ENCODE measurements at regions not wholly inside any gene's neighbourhood (a gene's known extent, or its start where the extent isn't known, plus 50 kb on each side); places are given as distances from the start of the nearest gene placed in this dataset.

- no peak for DNase-seq
These were observed 177.7 kb upstream of the MCTP2 start for GRCh38 chr15:94053626-94054025.

DNA sequence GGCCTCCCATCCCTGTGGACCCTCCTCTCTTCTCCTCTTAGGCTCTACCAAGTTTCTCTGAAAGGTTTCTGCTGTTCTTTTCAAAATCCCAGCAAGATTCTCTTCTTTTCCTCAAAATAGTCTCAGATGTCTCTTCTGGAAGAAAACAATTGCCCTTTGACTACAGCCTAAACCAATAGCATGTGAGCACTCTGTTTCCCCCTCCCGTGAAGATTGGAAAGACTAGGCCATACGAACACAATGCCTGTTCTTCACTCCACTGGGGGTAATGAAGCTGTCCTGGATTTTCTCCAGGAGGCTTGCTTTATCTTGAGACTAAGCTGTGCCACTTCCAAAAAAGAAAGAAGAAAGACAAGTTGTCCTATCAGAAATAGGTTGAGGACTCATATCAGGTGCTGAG is 178.7 kb upstream of the MCTP2 start:
- DNase-seq, result no peak

DNA sequence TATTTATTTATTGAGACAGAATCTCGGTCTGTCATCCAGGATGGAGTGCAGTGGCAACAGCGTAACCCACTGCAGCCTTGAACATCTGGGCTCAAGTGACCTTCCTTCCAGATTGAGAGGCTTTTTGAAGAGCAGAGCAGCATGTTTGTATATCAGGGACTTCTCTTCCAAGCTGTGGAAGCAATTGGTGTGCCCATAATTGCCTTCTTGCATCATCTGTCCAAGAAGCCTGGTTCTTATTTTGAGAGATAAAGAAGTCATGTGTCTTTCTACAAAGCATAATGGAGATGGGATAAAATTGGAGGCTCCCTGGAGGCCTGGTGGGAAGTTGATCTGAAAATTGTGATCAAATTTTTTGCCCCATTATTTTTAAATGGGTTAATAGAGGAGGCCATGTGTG is 183.8 kb upstream of the MCTP2 start:
- DNase-seq, result no peak

DNA sequence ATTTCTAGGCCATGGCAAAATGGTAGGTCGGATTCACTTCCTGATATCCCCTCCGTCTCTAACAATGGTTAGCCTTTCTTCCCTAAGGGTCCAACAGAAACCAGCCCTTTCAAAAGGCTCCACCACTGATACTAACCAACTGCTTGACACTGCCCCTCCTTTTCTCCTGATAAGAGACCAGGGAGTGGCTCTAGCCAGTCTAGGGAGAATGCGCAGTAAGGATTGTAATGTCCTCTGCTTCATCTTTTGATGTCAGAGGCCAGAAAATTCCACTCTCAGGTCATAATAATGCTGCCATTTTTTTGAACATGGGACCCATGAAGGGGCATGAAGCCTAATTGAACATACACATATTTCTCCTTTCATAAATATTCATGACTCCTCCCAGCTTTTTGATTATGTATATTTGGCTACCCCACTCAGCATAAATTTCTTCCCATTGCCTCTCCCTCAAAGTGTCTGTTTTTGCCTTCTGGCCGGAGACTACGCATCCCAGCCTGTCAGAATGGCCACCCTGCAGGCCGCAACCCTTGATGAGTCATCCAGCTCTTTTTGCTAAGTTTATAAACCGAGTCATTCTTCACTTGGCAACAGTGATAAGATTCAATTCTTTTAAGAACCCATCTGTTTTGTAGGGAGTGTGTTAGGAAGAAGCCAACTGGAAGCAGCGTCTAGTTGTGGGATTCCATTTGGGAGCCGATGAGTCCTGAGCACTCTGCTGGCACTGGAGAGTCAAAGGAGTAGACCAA is 189.0 kb upstream of the MCTP2 start:
- no peak for DNase-seq

- DNase-seq, result no peak
These were observed 189.6 kb upstream of the MCTP2 start for GRCh38 chr15:94041746-94042145.

DNA sequence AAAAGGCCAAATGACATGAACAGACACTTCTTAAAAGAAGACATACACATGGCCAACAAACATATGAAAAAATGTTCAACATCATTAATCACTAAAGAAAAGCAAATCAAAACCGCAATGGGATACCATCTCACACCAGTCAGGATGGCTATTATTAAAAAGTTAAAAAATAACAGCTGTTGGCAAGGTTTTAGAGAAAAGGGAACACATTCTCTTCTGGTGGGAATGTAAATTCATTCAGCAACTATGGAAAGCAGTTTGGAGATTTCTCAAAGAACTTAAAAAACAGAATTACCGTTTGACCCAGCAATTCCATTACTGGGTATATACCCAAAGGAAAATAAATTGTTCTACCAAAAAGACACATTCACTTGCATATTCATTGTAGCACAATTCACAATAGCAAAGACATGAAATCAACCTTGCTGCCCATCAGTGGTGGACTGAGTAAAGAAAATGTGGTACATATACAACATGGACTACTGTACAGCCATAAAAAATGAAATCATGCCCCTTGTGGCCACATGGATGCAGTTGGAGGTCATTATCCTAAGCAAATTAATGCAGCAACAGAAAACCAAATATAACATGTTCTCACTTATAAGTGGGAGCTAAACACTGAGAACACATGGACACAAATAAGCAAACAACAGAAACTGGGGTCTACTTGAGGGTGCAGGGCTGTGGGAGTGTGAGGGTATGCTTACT is 190.7 kb upstream of the MCTP2 start:
- no peak for DNase-seq

- no peak for DNase-seq
These were observed 195.2 kb upstream of the MCTP2 start for GRCh38 chr15:94036156-94036555.

DNA sequence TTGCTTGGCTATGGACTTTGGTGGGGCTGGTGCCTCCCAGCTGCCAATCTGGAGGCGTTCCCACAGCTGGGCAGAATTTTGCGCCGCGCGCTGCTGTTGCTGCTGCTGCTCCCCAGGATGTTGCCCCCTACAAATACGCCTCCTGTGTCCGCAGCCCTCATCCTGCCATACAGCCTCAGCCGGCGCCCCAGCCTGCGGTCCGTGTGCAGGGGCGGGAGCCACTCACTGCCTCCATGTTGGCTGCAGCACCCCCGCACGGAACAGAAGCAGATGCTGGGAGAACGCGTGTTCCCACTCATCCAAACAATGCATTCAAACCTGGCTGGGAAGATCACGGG is 197.7 kb upstream of the MCTP2 start:
- no peak for DNase-seq

DNA sequence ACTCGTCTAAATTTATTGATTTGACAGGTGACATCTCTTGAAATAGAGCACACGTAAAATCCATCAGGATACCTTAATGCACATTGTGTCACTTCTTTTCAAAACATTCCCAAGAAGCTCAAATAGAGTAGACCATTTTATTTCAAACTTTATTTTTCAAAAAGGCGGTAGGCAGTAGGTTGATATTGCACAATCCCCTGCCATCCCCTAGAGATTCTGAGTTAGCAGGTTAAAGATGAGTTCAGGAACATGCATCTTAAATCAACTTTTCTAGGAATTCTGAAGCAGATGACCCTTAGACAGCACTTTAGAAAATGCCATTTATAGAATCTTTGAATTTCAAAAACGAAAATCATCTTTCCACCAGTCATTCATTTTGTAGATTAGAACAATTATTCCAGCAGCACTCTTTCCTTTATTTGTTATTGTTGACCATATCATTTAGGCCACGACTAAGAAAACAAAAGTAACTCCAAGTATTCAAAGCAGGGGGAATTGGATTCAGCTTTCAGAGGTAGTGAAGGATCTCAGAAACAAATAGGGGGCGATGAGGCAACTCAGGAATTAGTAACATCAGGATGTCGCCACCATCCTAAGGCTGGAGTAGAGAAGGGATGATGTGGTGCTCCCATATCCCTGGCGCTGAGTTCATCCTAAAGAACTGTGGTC is 198.2 kb upstream of the MCTP2 start:
- no peak for DNase-seq

GRCh38 chr15:94032571-94032970 is 198.8 kb upstream of the MCTP2 start:
- no peak for DNase-seq

DNA sequence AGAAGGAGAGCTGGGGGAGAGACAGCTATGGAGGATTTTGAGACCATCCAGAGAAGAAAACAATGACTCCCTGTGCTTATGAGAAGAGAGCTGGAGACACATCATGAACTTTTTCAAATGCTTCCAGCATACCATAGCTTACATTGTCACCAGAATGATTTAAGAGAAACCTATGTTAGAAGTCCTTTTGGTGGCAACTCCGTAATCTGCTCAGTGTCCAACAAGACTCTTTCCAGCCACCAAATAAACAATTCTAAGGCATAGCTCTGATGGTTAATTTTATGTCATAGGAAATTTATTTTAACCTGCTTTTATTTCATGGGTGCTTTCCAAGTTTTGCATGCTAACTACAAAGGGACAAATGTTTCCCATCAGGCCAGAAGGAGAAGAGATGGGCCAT is 200.3 kb upstream of the MCTP2 start:
- no peak for DNase-seq

DNA sequence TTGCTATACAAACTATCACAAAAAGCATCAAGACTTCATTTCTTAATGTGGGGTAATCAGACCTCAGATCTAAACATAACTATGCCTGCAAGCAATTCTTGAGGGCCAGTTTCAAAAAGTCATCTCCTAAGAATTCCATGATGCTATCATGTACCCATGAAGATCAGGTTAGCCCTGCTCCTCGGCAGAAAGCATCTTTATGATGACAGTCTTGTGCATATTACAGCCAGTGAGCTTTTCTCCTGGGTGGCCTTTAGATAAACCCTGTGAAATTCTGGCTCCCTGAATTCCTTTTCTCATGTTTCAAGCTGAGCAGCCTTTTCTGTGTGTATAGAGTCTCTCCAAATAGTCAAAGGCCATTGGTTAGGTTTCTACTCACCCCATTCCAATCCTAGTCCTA is 201.9 kb upstream of the MCTP2 start:
- no peak for DNase-seq

GRCh38 chr15:94028809-94029208 is 202.6 kb upstream of the MCTP2 start:
- no peak for DNase-seq

DNA sequence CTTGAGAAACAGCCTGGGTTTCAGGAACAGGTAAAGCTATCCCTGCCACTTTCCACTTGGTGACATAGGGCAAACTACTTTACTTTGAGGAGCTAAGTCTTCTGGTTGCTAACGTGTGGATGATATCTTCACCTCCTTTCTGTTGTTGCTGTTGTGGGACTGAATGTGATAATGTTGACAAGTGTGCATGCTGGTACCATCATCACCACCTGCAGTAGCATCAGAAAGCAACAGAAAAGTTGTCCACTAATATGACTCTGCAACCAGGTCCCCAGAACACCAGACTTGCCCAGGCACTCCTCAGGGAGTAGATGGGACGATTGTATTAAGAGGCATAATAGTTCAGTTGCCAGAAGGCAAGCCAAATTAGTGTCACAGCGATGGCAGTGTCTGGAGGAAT is 203.2 kb upstream of the MCTP2 start:
- DNase-seq, result no peak

DNA sequence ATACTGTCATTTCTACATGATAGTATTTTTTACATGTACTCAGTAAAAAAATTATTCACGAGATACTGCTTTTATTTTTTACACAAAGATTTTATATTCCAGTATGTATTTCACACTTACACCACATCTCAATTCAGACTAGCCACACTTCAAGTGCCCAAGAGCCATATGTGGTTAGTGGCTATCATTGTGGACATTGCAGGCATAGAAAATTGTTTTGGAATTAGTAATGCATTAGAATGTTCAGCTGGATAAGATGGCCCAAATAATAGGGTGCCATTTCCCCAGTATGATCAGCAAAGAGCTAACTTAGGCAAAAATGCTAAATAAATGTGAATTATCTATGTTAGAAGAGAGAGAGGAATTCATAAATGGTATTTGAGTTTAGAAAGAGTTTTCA is 203.8 kb upstream of the MCTP2 start:
- DNase-seq, result no peak

GRCh38 chr15:94026458-94027304 is 204.7 kb upstream of the MCTP2 start:
- DNase-seq, result no peak

DNA sequence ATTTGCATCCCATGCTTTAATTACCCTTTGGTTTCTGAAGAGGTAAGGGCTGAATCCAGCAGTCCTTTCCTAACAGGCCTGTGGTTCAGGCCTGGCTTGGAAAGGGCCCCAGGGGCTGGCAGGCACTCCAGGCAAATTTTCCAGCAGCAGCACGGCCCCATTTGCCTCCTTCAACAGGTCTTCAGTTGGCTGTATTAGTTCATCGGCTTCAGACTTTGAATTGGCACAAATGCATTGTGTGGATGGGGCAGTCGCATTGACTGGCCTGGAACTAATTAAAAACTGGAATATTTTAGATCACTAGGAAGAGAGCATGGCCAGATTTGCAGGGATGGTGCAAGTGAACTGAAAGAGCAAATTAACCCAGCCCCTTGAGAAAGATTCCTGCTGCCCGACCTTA is 207.8 kb upstream of the MCTP2 start:
- no peak for DNase-seq

DNA sequence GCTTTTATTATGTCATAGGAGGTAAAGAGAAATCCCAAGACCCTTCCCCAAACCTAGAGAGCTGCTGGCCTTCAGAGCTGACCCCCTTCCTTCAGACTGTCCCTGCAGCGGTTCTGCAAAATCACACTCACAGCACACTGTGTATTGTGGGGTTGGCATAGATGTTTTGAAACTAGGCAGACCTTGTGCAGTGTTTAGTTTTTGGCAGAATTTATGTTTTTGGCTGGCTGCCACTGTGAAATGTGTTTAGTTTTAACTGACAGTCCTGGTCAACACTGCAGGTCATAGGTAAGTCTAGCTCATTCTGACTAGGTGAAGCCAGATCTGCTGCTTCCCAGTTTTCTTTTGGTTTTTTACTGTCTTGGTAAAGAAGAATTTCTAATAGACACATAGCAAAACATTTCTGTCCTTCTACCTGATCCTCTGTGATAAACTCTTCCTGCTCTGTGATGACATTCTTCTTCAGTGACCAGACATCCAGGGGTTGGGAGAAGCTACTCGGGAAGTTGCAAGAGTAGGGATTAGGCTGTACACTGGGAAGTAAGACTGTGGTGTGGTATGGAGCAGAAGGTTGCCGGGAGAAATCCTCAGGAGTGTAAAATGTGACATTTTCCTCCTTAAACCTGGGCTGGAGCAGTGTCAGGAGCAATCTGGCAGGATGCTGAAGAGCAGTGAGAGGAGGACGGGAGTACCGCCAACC is 209.6 kb upstream of the MCTP2 start:
- DNase-seq, result no peak

DNA sequence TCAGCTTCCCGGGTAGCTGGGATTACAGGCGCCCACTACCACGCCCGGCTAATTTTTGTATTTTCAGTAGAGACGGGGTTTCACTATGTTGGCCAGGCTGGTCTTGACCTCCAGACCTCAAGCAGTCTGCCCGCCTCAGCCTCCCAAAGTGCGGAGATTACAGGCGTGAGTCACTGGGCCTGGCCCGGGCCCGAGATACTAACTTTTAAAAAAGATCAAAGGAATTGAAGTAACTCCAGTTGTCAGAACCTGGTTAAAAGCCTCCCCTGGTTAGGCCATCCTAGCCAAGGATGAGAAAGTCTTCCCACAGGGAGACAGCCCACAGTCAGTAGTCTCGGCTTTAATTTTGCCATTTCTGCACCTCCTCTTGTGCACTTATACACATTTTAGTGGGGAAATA is 212.3 kb upstream of the MCTP2 start:
- no peak for DNase-seq

- no peak for DNase-seq
These were observed 216.0 kb upstream of the MCTP2 start for GRCh38 chr15:94015324-94015723.

DNA sequence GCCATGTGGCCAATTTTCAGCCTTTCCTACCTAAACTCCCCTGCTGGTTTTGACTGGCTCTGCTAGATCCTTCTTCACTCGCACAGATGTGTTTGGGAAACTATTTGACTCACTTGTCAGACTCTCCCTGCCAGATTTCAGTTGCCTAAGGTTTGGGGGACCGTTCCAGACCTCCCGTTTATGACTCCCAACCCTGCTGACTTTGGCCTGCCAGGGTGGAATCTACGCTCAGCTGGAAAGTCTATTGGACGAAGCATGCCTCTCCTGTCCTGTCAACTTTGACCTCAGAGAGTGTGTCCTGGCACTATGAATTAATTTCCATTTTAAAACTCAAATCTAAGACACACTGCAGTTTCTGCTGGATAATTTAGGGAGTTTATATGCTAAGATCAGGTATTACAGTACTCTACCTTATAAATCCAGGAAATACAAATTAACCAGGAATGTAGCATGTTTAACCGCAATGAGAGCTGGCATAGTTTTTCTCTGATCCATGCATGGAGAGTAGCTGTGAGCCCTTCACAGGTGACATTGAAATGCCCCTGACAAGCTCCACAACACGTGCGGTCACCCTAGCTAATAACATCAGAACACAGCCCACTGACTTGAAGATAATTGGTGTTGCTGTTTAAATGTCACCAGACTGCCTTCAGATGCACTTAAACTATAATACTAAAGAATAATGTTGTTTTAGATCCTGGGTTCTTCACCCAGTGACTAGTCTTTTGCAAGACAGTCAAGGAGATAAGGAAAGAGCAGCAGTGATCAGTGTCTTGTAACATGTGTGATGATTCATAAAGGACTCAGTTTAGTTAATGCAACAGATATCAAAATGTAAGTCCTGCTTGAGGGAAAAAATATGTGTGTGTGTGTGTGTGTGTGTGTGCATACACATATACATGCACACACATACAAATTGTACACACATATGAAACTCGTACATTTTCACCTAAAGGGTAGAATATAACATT is 223.0 kb upstream of the MCTP2 start:
- DNase-seq, result no peak

Measured in renal pelvis (tissue), 1 donor.